Transverse colon (tissue), 4 donors: ENCODE measurements at regions not wholly inside any gene's neighbourhood (a gene's known extent, or its start where the extent isn't known, plus 50 kb on each side); places are given as distances from the start of the nearest gene placed in this dataset.

Experiments used
- CTCF ChIP-seq, 5 experiments: fragments of 200-600 bp in 3 of 5; fragments of 450-650 bp in 2 of 5; sonication (generic) in 3 of 5; IDR thresholded peaks; 1 replicate in 2 of 5; 2 replicates in 3 of 5; pipeline ENCODE4 v1.5.1; 2016 to 2017; ENCODE audit warnings: antibody characterized with exemption in 5 of 5, inconsistent platforms in 3 of 5, mild to moderate bottlenecking in 2 of 5, moderate library complexity in 1 of 5
- EP300 ChIP-seq: sonication (generic); formaldehyde crosslinking; IDR thresholded peaks from one replicate; pipeline ENCODE4 v1.6.1; 2017; ENCODE audit warnings: antibody characterized with exemption, low read depth
- POLR2A ChIP-seq: fragments of 450-650 bp; IDR thresholded peaks from one replicate; pipeline ENCODE4 v1.6.1; 2016; ENCODE audit warnings: antibody characterized with exemption, mild to moderate bottlenecking, moderate library complexity
- POLR2AphosphoS5 ChIP-seq, 3 donors: sonication (generic); formaldehyde crosslinking; IDR thresholded peaks; one replicate each; pipeline ENCODE4 v1.6.1; 2016; ENCODE audit warnings: antibody characterized with exemption in 3 of 3

DNA sequence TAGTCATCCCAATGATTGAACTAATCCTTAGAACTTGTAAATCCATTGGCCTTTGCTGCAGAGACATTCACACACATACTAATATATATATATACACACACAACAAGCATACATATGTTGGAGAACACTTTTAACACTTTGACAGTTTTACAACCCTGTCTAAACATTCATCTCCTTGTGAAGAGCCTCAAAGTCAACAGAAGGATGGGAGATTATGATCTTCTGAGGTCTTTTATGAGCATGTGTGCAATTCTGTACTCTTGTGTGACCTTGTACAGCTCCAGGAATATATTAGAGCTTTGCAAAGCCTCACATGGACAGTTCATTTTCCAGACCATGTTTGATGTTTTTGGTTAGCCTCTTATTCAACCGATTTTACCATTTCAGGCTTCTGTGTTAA, 589.0 kb downstream of the NXPH1 start:
- no peak for TF ChIP-seq POLR2A
- no peak for TF ChIP-seq CTCF (IDR thresholded peaks at IDR 0.05)
- no peak for TF ChIP-seq POLR2AphosphoS5 (IDR thresholded peaks at IDR 0.05)
- no peak for TF ChIP-seq EP300
